OCI-LY3 (cell line): ENCODE measurements at regions not wholly inside any gene's neighbourhood (a gene's known extent, or its start where the extent isn't known, plus 50 kb on each side); places are given as distances from the start of the nearest gene placed in this dataset.

Source experiments
- H2AFZ ChIP-seq: fragments of 200-600, 300-600 bp; shearing (Covaris generic); 2 replicates; pipeline ENCODE4 v1.6.0; 2014; ENCODE audit warnings: antibody characterized with exemption, low read depth, low read length
- H3K27ac ChIP-seq: fragments of 200-600, 300-600 bp; sonication (generic); 2 replicates; pipeline ENCODE4 v1.5.1; 2014; ENCODE audit warnings: mild to moderate bottlenecking, low read length, moderate library complexity, mixed read lengths
- H3K27me3 ChIP-seq: fragments of 200-600, 300-600 bp; sonication (generic); 2 replicates; pipeline ENCODE4 v1.6.1; 2014; ENCODE audit warnings: low read depth, low read length, mixed read lengths
- H3K36me3 ChIP-seq: fragments of 200-600, 300-600 bp; sonication (generic); replicated peaks from 2 replicates; pipeline ENCODE3; 2014; ENCODE audit warnings: low read depth, low read length, mixed read lengths
- H3K4me1 ChIP-seq: fragments of 300-600, 200-600 bp; sonication (generic); 2 replicates; pipeline ENCODE4 v1.6.1; 2014; ENCODE audit warnings: low read length, mixed read lengths
- H3K4me2 ChIP-seq: fragments of 200-600, 300-600 bp; sonication (generic); 2 replicates; pipeline ENCODE4 v1.6.1; 2014; ENCODE audit warnings: low read length, mixed read lengths
- H3K4me3 ChIP-seq: fragments of 300-600, 200-600 bp; sonication (generic); 2 replicates; pipeline ENCODE4 v1.5.1; 2014; ENCODE audit warnings: antibody characterized with exemption, mild to moderate bottlenecking, low read length, moderate library complexity
- H3K79me2 ChIP-seq: fragments of 300-600, 200-600 bp; shearing (Covaris generic); 2 replicates; pipeline ENCODE4 v1.6.1; 2014; ENCODE audit warnings: mild to moderate bottlenecking, low read length, mixed read lengths
- H3K9ac ChIP-seq: fragments of 300-600, 200-600 bp; shearing (Covaris generic); 2 replicates; pipeline ENCODE4 v1.6.0; 2014; ENCODE audit warnings: mild to moderate bottlenecking, low read length, moderate library complexity
- H3K9me3 ChIP-seq: fragments of 200-600, 300-600 bp; shearing (Covaris generic); 2 replicates; pipeline ENCODE4 v1.6.1; 2014; ENCODE audit warnings: low read length, mixed read lengths; ENCODE audit not compliant: insufficient read depth
- H4K20me1 ChIP-seq: fragments of 200-600, 300-600 bp; sonication (generic); 2 replicates; pipeline ENCODE4 v1.6.1; 2016; ENCODE audit warnings: low read length, mixed read lengths; ENCODE audit not compliant: insufficient read depth
- CTCF ChIP-seq: fragments of 200-600, 300-600 bp; sonication (generic); IDR thresholded peaks from 2 replicates; pipeline ENCODE4 v1.5.1; 2014; ENCODE audit warnings: antibody characterized with exemption, low read length, low read depth
- EZH2phosphoT487 ChIP-seq: fragments of 200-600 bp; shearing (Covaris generic); IDR thresholded peaks from 2 replicates; pipeline ENCODE4 v1.6.1; 2018; ENCODE audit warnings: antibody characterized with exemption, mixed run types, low read depth

GRCh38 chr2:120637847-120638246 lies 97.8 kb upstream of the GLI2 start:
- Histone ChIP-seq H3K4me3 (no peak overlapping the region), H3K4me1 (no peaks in the 10 kb centered on the region), H3K79me2 (no peaks in the 10 kb centered on the region), H3K9me3 (no peaks in the 10 kb centered on the region), H3K4me2 (no peak overlapping the region), H3K27ac (no peak overlapping the region), H4K20me1 (no peaks in the 10 kb centered on the region), H3K9ac (no peak overlapping the region), H3K27me3 (peaks cover 40% of the 10 kb centered on the region), H3K36me3 (no peaks in the 10 kb centered on the region), H2AFZ (no peak overlapping the region)
- TF ChIP-seq CTCF (no peak), EZH2phosphoT487 (no peak)

- Histone ChIP-seq H2AFZ (no peak overlapping the region), H3K27me3 (peaks cover 40% of the 10 kb centered on the region), H4K20me1 (no peaks in the 10 kb centered on the region), H3K4me2 (no peak overlapping the region), H3K27ac (no peak overlapping the region), H3K9me3 (no peaks in the 10 kb centered on the region), H3K79me2 (no peaks in the 10 kb centered on the region), H3K36me3 (no peaks in the 10 kb centered on the region), H3K4me3 (no peak overlapping the region), H3K9ac (no peak overlapping the region), H3K4me1 (no peaks in the 10 kb centered on the region)
- TF ChIP-seq EZH2phosphoT487 (no peak), CTCF (no peak)
Observed at GRCh38 chr2:120638450-120638849, 97.2 kb upstream of the GLI2 start.

GRCh38 chr2:120641366-120641771 lies 94.3 kb upstream of the GLI2 start:
- H3K79me2 ChIP-seq, result no peaks in the 10 kb centered on the region
- no peaks in the 10 kb centered on the region for H4K20me1 ChIP-seq
- H3K9me3 ChIP-seq, result no peaks in the 10 kb centered on the region
- H3K4me2 ChIP-seq, result no peak overlapping the region
- H3K36me3 ChIP-seq, result no peaks in the 10 kb centered on the region
- H3K9ac ChIP-seq, result no peak overlapping the region
- H3K27me3 ChIP-seq, result peaks cover 18% of the 10 kb centered on the region
- no peak overlapping the region for H3K4me3 ChIP-seq
- no peaks in the 10 kb centered on the region for H3K4me1 ChIP-seq
- TF ChIP-seq EZH2phosphoT487, result no peak
- no peak for TF ChIP-seq CTCF
- no peak overlapping the region for H3K27ac ChIP-seq
- no peak overlapping the region for H2AFZ ChIP-seq

- Histone ChIP-seq H4K20me1 (no peaks in the 10 kb centered on the region), H3K4me2 (no peak overlapping the region), H3K27ac (no peak overlapping the region), H3K27me3 (peaks cover 8% of the 10 kb centered on the region), H3K36me3 (no peaks in the 10 kb centered on the region), H3K4me3 (no peak overlapping the region), H3K9ac (no peak overlapping the region), H3K79me2 (no peaks in the 10 kb centered on the region), H2AFZ (no peak overlapping the region), H3K4me1 (no peaks in the 10 kb centered on the region), H3K9me3 (no peaks in the 10 kb centered on the region)
- TF ChIP-seq EZH2phosphoT487, result no peak
- no peak for TF ChIP-seq CTCF
Observed at GRCh38 chr2:120642646-120643045, 93.0 kb upstream of the GLI2 start.
